HepG2 (cell line): ENCODE measurements at regions not wholly inside any gene's neighbourhood (a gene's known extent, or its start where the extent isn't known, plus 50 kb on each side); places are given as distances from the start of the nearest gene placed in this dataset.

Experiments used
- ATAC-seq: fragments of 200-7000 bp; cut with Tn5 transposase; 3 replicates; pipeline ENCODE4 v1.9.1; 2020; ENCODE audit warnings: mild to moderate bottlenecking, moderate library complexity
- BruUV-seq: library from RNA; stranded (reverse); fragments of 400-500 nt; replicated peaks from 2 replicates; lab custom pipeline; 2021; lab: Mats Ljungman, UMichigan
- CTCF ChIA-PET: fragments of 300-600 bp; formaldehyde crosslinking; extraction: SDS; loops from one replicate; lab custom pipeline; 2021; ENCODE audit warnings: low total read pairs, inconsistent platforms, low intra/inter-chr PET ratio; lab: Yijun Ruan, JAX
- POLR2A ChIA-PET: fragments of 350-600 bp; sonication (Branson Sonifier 250); formaldehyde crosslinking; loops from one replicate; lab custom pipeline; 2020; ENCODE audit warnings: antibody characterized with exemption, inconsistent platforms; lab: Yijun Ruan, JAX
- DNase-seq: peaks from one replicate; pipeline ENCODE4 v3.0.0-alpha.2; 2015; ENCODE audit warnings: low spot score
- FAIRE-seq: peaks from 3 replicates; lab custom pipeline; 2011; peaks lifted over from hg19 to GRCh38; lab: Jason Lieb, UNC
- H2AFZ ChIP-seq: one replicate; pipeline ENCODE4 v1.6.1; 2011; ENCODE audit warnings: low read length, inconsistent platforms
- H3K27ac ChIP-seq: fragments of 300-600 bp; 3 replicates; pipeline ENCODE4 v1.8.0; 2011; ENCODE audit warnings: mixed run types, mild to moderate bottlenecking, mixed read lengths, low read length, inconsistent platforms; ENCODE audit not compliant: insufficient read depth; ENCODE audit errors: extremely low read length
- H3K27me3 ChIP-seq, 2 experiments: fragments of 200-600 bp in 1 of 2; 2 replicates in 1 of 2; 3 replicates in 1 of 2; pipeline versions ENCODE4 v1.6.0 to v1.8.0; 2011; ENCODE audit warnings: low read length in 2 of 2, mild to moderate bottlenecking in 2 of 2, moderate library complexity in 2 of 2, inconsistent platforms in 1 of 2; ENCODE audit not compliant: insufficient read depth in 2 of 2, control insufficient read depth in 1 of 2
- H3K36me3 ChIP-seq, 2 experiments: fragments of 200-600 bp in 1 of 2; replicated peaks in 1 of 2; 2 replicates in 1 of 2; 3 replicates in 1 of 2; pipeline versions ENCODE4 v1.5.1 to v1.8.0; 2011; ENCODE audit warnings: low read length in 2 of 2, inconsistent platforms in 1 of 2; ENCODE audit not compliant: insufficient read depth in 2 of 2, control insufficient read depth in 1 of 2
- H3K4me1 ChIP-seq: 2 replicates; pipeline ENCODE4 v1.5.1; 2012; ENCODE audit warnings: low read length, inconsistent platforms; ENCODE audit not compliant: insufficient read depth
- H3K4me2 ChIP-seq: 2 replicates; pipeline ENCODE4 v1.6.0; 2011; ENCODE audit warnings: low read depth, low read length, inconsistent platforms
- H3K4me3 ChIP-seq, 3 experiments: fragments of 200-600 bp in 1 of 3; sonication (generic), shearing (Covaris generic) in 1 of 3; replicated peaks in 1 of 3; 2 replicates each; pipeline ENCODE4 v1.5.1; 2011 to 2016; ENCODE audit warnings: low read length in 3 of 3, inconsistent platforms in 2 of 3, low read depth in 2 of 3, mild to moderate bottlenecking in 2 of 3, control low read depth in 1 of 3, mixed read lengths in 1 of 3; ENCODE audit not compliant: insufficient read depth in 1 of 3
- H3K79me2 ChIP-seq: one replicate; pipeline ENCODE4 v1.6.1; 2011; ENCODE audit warnings: low read length, inconsistent platforms; ENCODE audit not compliant: insufficient read depth
- H3K9ac ChIP-seq: 2 replicates; pipeline ENCODE4 v1.6.0; 2011; ENCODE audit warnings: mild to moderate bottlenecking, low read depth, low read length, inconsistent platforms; ENCODE audit not compliant: insufficient read depth
- H3K9me3 ChIP-seq: 2 replicates; pipeline ENCODE4 v1.5.1; 2012; ENCODE audit warnings: mild to moderate bottlenecking, low read length
- H4K20me1 ChIP-seq: 2 replicates; pipeline ENCODE4 v1.6.0; 2011; ENCODE audit warnings: inconsistent platforms, mild to moderate bottlenecking, low read length, moderate library complexity; ENCODE audit not compliant: insufficient read depth
- CBX1 ChIP-seq: IDR thresholded peaks from one replicate; pipeline ENCODE4 v1.6.1; 2016; ENCODE audit warnings: antibody characterized with exemption, low read depth
- HMG20A ChIP-seq: IDR thresholded peaks from 2 replicates; pipeline ENCODE4 v1.6.1; 2016; ENCODE audit warnings: borderline replicate concordance
- SALL2 ChIP-seq: sonication (generic); formaldehyde crosslinking; IDR thresholded peaks from 2 replicates; pipeline ENCODE4 v1.8.1; 2023; ENCODE audit warnings: mild to moderate bottlenecking, missing genetic modification reagents, inconsistent platforms
- TFE3 ChIP-seq: IDR thresholded peaks from 2 replicates; pipeline ENCODE4 v1.6.1; 2016
- ZBTB3 ChIP-seq: sonication (generic); formaldehyde crosslinking; IDR thresholded peaks from 2 replicates; pipeline ENCODE4 v1.4.0; 2020; ENCODE audit warnings: low read depth, mild to moderate bottlenecking, moderate library complexity, missing genetic modification reagents, borderline replicate concordance
- ZFAT ChIP-seq: sonication (generic); formaldehyde crosslinking; conservative IDR thresholded peaks from 2 replicates; pipeline ENCODE4 v1.8.1; 2023; ENCODE audit warnings: missing genetic modification reagents, inconsistent platforms
- ZFP90 ChIP-seq: sonication (generic); formaldehyde crosslinking; IDR thresholded peaks from 2 replicates; pipeline ENCODE4 v1.8.0; 2022; ENCODE audit warnings: missing genetic modification reagents, mild to moderate bottlenecking, inconsistent platforms, borderline replicate concordance
- ZMYM3 ChIP-seq: sonication (generic); formaldehyde crosslinking; IDR thresholded peaks from 2 replicates; pipeline ENCODE4 v1.5.1; 2020; ENCODE audit warnings: mild to moderate bottlenecking, missing genetic modification reagents
- ZNF101 ChIP-seq: sonication (generic); formaldehyde crosslinking; IDR thresholded peaks from 2 replicates; pipeline ENCODE4 v1.4.0; 2020; ENCODE audit warnings: mild to moderate bottlenecking, low read depth, missing genetic modification reagents, borderline replicate concordance
- ZNF143 ChIP-seq: sonication (generic); formaldehyde crosslinking; IDR thresholded peaks from 2 replicates; pipeline ENCODE4 v1.4.0; 2020; ENCODE audit warnings: missing genetic modification reagents
- ZNF567 ChIP-seq: sonication (generic); formaldehyde crosslinking; IDR thresholded peaks from 2 replicates; pipeline ENCODE4 v1.8.1; 2023; ENCODE audit warnings: mild to moderate bottlenecking, missing genetic modification reagents, borderline replicate concordance
- ZNF672 ChIP-seq: sonication (generic); formaldehyde crosslinking; IDR thresholded peaks from 2 replicates; pipeline ENCODE4 v1.8.1; 2022; ENCODE audit warnings: missing genetic modification reagents
- ZNF678 ChIP-seq: sonication (generic); formaldehyde crosslinking; IDR thresholded peaks from 2 replicates; pipeline ENCODE4 v1.4.0; 2020; ENCODE audit warnings: mild to moderate bottlenecking, missing genetic modification reagents
- ZNF790 ChIP-seq: sonication (generic); formaldehyde crosslinking; IDR thresholded peaks from 2 replicates; pipeline ENCODE4 v1.8.0; 2022; ENCODE audit warnings: missing genetic modification reagents, mild to moderate bottlenecking, borderline replicate concordance
- ZNF883 ChIP-seq: sonication (generic); formaldehyde crosslinking; IDR thresholded peaks from 2 replicates; pipeline ENCODE4 v1.5.1; 2020; ENCODE audit warnings: mild to moderate bottlenecking, missing genetic modification reagents; ENCODE audit errors: not compliant biosample characterization
- ZNF891 ChIP-seq: sonication (generic); formaldehyde crosslinking; IDR thresholded peaks from 2 replicates; pipeline ENCODE4 v1.5.0; 2020; ENCODE audit warnings: mild to moderate bottlenecking, missing genetic modification reagents
- WGBS: methylation state at CpG from one replicate; pipeline ENCODE4 v1.1.6; 2017; ENCODE audit warnings: low lambda C conversion rate; 5-methylcytosine and 5-hydroxymethylcytosine counted together
- in situ Hi-C: cut with HindIII; loops from 2 replicates; pipeline ENCODE4 v1.10.0; 2017; ENCODE audit warnings: low pct_unique_long_range_greater_than_20kb; ENCODE audit not compliant: extremely low pct_ligation_motif_present
- intact Hi-C: fragments of 100-400 bp; cut with micrococcal nuclease; formaldehyde crosslinking; loops from one replicate; pipeline ENCODE4 v1.10.0; 2022; ENCODE audit not compliant: unreplicated experiment
- TF ChIP-seq, protein P1 (sequence below): sonication (generic); formaldehyde crosslinking; IDR thresholded peaks from 2 replicates; pipeline ENCODE4 v1.8.1; 2023; ENCODE audit warnings: mild to moderate bottlenecking, missing genetic modification reagents

DNA sequence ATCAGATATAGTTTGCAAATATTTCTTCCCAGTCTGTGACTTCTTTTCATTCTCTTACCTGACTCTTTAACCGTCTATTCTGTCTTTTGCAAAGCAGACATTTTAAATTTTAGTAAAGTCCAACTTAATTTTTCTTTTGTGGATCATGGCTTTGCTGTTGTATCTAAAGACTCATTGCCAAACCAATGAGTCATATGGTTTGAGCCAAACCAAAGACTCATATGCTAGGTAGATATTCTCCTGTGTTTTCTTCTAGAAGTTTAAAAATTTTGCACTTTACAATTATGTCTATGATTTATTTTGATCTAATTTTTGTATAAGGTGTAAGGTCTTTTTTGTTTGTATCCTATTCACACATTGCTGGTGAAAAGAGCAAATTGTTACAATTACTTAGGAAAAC is 446.8 kb downstream of the ANKRD50 start (continued):
- no peak for TF ChIP-seq ZNF891 (CRISPR knock-in tag)
- TF ChIP-seq ZBTB3 (CRISPR knock-in tag): no peak
- TF ChIP-seq ZNF143 (CRISPR knock-in tag): no peak

DNA sequence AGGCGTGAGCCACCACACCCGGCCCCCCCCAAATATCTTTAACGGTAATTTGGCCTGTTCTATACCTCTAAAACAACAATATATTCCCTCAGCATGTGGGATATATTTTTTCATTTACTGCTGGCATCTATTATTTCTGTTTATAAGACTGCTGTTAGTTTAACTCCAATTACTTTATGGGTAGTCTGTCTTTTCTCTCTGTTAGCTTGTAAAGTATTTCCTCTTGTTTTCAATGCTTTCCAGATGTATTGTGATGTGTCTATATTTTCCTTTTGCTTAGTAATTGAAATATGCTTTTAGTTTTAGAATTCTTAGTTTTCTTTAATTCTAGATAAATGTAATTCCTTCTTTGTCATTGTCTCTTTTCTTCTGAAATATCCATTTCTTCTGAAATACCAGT is 445.8 kb downstream of the ANKRD50 start:
- intact Hi-C loops: loop anchor here (10.0 kb wide), 2 partner anchors 912 to 1342 kb away; partner anchors contain the start of gene NUDT6
- CTCF ChIA-PET: no interaction called here
- in situ Hi-C loops: loop anchor here (10.0 to 25.0 kb wide), 3 partner anchors 504 to 1172 kb away; partner anchors contain the start of gene SPRY1

DNA sequence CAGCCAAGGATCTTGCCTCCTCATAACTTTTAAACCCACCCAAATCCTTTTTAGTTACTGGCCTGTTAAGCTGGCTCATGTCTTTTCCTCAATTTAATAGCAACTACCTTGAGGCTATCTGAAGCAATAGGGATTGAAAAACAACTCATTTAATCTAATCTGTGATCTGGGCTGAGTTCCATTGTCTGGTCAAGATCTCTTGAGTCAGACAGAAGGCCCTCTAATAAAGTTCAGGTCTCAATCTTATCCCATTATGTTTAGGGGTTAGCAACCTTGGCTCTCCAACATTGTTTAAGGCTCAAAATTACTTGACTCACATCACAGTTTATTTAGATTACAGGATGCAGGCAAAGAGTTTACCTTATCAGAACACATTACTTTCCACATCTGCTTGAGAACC is 436.1 kb downstream of the ANKRD50 start:
- no peaks in the 10 kb centered on the region for H3K79me2 ChIP-seq
- no peaks in the 10 kb centered on the region for H3K27me3 ChIP-seq
- FAIRE-seq: no peak
- POLR2A ChIA-PET: no interaction called here
- in situ Hi-C loops (no loop called here), intact Hi-C loops (no loop called here)
- no peak for DNase-seq
- no peak overlapping the region for H2AFZ ChIP-seq
- no peaks in the 10 kb centered on the region for H3K4me1 ChIP-seq
- no peak for ATAC-seq
- no peaks in the 10 kb centered on the region for H4K20me1 ChIP-seq
- BruUV-seq: no TSS peak
- CTCF ChIA-PET: no interaction called here
- no peaks in the 10 kb centered on the region for H3K9me3 ChIP-seq
- H3K36me3 ChIP-seq: no peaks in the 10 kb centered on the region
- no peak overlapping the region for H3K27ac ChIP-seq
- no peak overlapping the region for H3K9ac ChIP-seq
- no peak overlapping the region for H3K4me2 ChIP-seq
- no peak overlapping the region for H3K4me3 ChIP-seq
- TF ChIP-seq ZNF101 (CRISPR knock-in tag) (no peak), ZNF883 (CRISPR knock-in tag) (no peak), SALL2 (CRISPR knock-in tag) (no peak), ZNF790 (CRISPR knock-in tag) (no peak), ZNF567 (CRISPR knock-in tag) (no peak), ZNF672 (CRISPR knock-in tag) (no peak), ZMYM3 (CRISPR knock-in tag) (no peak), ZFP90 (CRISPR knock-in tag) (no peak), CBX1 (no peak), TFE3 (CRISPR knock-in tag) (no peak)
- TF ChIP-seq, protein P1, sequence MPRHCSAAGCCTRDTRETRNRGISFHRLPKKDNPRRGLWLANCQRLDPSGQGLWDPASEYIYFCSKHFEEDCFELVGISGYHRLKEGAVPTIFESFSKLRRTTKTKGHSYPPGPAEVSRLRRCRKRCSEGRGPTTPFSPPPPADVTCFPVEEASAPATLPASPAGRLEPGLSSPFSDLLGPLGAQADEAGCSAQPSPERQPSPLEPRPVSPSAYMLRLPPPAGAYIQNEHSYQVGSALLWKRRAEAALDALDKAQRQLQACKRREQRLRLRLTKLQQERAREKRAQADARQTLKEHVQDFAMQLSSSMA (CRISPR knock-in tag): no peak

More for the DNA sequence above, 445.8 kb downstream of the ANKRD50 start:
- Histone ChIP-seq H4K20me1 (no peaks in the 10 kb centered on the region), H3K4me2 (no peak overlapping the region), H3K9me3 (no peaks in the 10 kb centered on the region), H3K27ac (no peak overlapping the region), H2AFZ (no peak overlapping the region), H3K27me3 (no peaks in the 10 kb centered on the region), H3K36me3 (no peaks in the 10 kb centered on the region), H3K79me2 (no peaks in the 10 kb centered on the region), H3K4me3 (no peak overlapping the region), H3K9ac (no peak overlapping the region), H3K4me1 (no peaks in the 10 kb centered on the region)
- BruUV-seq: no TSS peak
- ATAC-seq (no peak), FAIRE-seq (no peak), DNase-seq (no peak)
- no peak for TF ChIP-seq HMG20A (CRISPR knock-in tag)
- no peak for TF ChIP-seq ZNF678 (CRISPR knock-in tag)
- no peak for TF ChIP-seq ZFAT (CRISPR knock-in tag)
- POLR2A ChIA-PET: no interaction called here
- WGBS: 4% methylated on average over 3 of the region's 3 CpGs
